ENCODE measurements at regions not wholly inside any gene's neighbourhood (a gene's known extent, or its start where the extent isn't known, plus 50 kb on each side); places are given as distances from the start of the nearest gene placed in this dataset.
A peak's percentile ranks its signal among the peaks of the same experiment; 100 is the strongest.

GRCh38 chr4:123286903-123287466, 109.6 kb upstream of the SPRY1 start:
- no peak for DNase-seq

- DNase-seq, result no peak
These were observed 108.1 kb upstream of the SPRY1 start for GRCh38 chr4:123288309-123289025.

- no peak for DNase-seq
These were observed 105.3 kb upstream of the SPRY1 start for GRCh38 chr4:123291329-123291728.

- no peak for DNase-seq
These were observed 98.8 kb upstream of the SPRY1 start for GRCh38 chr4:123297836-123298235.

GRCh38 chr4:123298261-123298660, 98.3 kb upstream of the SPRY1 start:
- no peak for DNase-seq

- no peak for DNase-seq
These were observed 97.8 kb upstream of the SPRY1 start for GRCh38 chr4:123298801-123299200.

- DNase-seq, result no peak
These were observed 97.3 kb upstream of the SPRY1 start for GRCh38 chr4:123299212-123299691.

- DNase-seq, result no peak
These were observed 96.2 kb upstream of the SPRY1 start for GRCh38 chr4:123300222-123301039.

- DNase-seq, result no peak
These were observed 94.7 kb upstream of the SPRY1 start for GRCh38 chr4:123301923-123302322.

- peak; percentile 60 for DNase-seq
These were observed 92.2 kb upstream of the SPRY1 start for GRCh38 chr4:123304151-123304964.

- DNase-seq, result no peak
These were observed 90.9 kb upstream of the SPRY1 start for GRCh38 chr4:123305736-123306135.

GRCh38 chr4:123306769-123307168, 89.8 kb upstream of the SPRY1 start:
- DNase-seq, result no peak

- no peak for DNase-seq
These were observed 87.9 kb upstream of the SPRY1 start for GRCh38 chr4:123308667-123309066.

- no peak for DNase-seq
These were observed 84.5 kb upstream of the SPRY1 start for GRCh38 chr4:123312116-123312515.

- no peak for DNase-seq
These were observed 83.5 kb upstream of the SPRY1 start for GRCh38 chr4:123312951-123313592.

GRCh38 chr4:123315617-123316016, 81.0 kb upstream of the SPRY1 start:
- DNase-seq, result no peak

- DNase-seq, result no peak
These were observed 79.4 kb upstream of the SPRY1 start for GRCh38 chr4:123317211-123317610.

GRCh38 chr4:123319639-123320038, 77.0 kb upstream of the SPRY1 start:
- DNase-seq, result no peak

- DNase-seq, result no peak
These were observed 72.6 kb upstream of the SPRY1 start for GRCh38 chr4:123323998-123324397.

- DNase-seq, result no peak
These were observed 71.3 kb upstream of the SPRY1 start for GRCh38 chr4:123325241-123325681.

- DNase-seq, result no peak
These were observed 69.2 kb upstream of the SPRY1 start for GRCh38 chr4:123327346-123327745.

GRCh38 chr4:123327846-123328429, 68.7 kb upstream of the SPRY1 start:
- DNase-seq, result no peak

All from NCI-H187 treated with DMSO at 0.1 percent for 48 hours (cell line).